Gastrocnemius medialis (tissue), 4 donors: ENCODE measurements at regions not wholly inside any gene's neighbourhood (a gene's known extent, or its start where the extent isn't known, plus 50 kb on each side); places are given as distances from the start of the nearest gene placed in this dataset.

Experiments
- ATAC-seq, 2 donors: fragments of 150-250 bp; one replicate each; pipeline ENCODE4 v1.9.1; 2016
- DNase-seq, 2 donors: peaks; one replicate each; pipeline ENCODE4 v3.0.0-alpha.2; 2019
- H3K27ac ChIP-seq, 4 donors: fragments of 200-600 bp; sonication (generic); 1 replicate in 1 of 4; 2 replicates in 3 of 4; pipeline ENCODE4 v1.5.1; 2016 to 2018; ENCODE audit warnings: mild to moderate bottlenecking in 2 of 4, moderate library complexity in 1 of 4
- H3K27me3 ChIP-seq, 3 donors: fragments of 200-600 bp; sonication (generic) in 2 of 3; 1 replicate in 1 of 3; 2 replicates in 2 of 3; pipeline versions ENCODE4 v1.5.1 to v1.6.0; 2016 to 2019; ENCODE audit warnings: mild to moderate bottlenecking in 1 of 3, moderate library complexity in 1 of 3
- H3K36me3 ChIP-seq, 2 donors: fragments of 200-600 bp; sonication (generic) in 1 of 2; one replicate each; pipeline ENCODE4 v1.5.1; 2017 to 2018
- H3K4me1 ChIP-seq, 2 donors: fragments of 200-600 bp; sonication (generic) in 1 of 2; one replicate each; pipeline ENCODE4 v1.5.1; 2016 to 2017; ENCODE audit warnings: mild to moderate bottlenecking in 2 of 2
- H3K4me3 ChIP-seq, 4 donors: fragments of 200-600 bp; sonication (generic) in 3 of 4; 1 replicate in 1 of 4; 2 replicates in 3 of 4; pipeline ENCODE4 v1.5.1; 2016 to 2019; ENCODE audit warnings: mild to moderate bottlenecking in 2 of 4
- H3K9me3 ChIP-seq, 3 donors: fragments of 200-600 bp; sonication (generic) in 2 of 3; 1 replicate in 1 of 3; 2 replicates in 2 of 3; pipeline ENCODE4 v1.5.1; 2016 to 2019
- CTCF ChIP-seq, 5 experiments: fragments of 450-650 bp in 3 of 5; fragments of 200-600 bp in 2 of 5; sonication (generic) in 2 of 5; IDR thresholded peaks in 4 of 5; conservative IDR thresholded peaks in 1 of 5; 1 replicate in 4 of 5; 2 replicates in 1 of 5; pipeline ENCODE4 v1.5.1; 2016 to 2019; ENCODE audit warnings: antibody characterized with exemption in 5 of 5, mild to moderate bottlenecking in 3 of 5, moderate library complexity in 3 of 5
- POLR2A ChIP-seq, 2 donors: fragments of 450-650 bp; IDR thresholded peaks; one replicate each; pipeline ENCODE4 v1.6.1; 2017; ENCODE audit warnings: antibody characterized with exemption in 2 of 2, mild to moderate bottlenecking in 2 of 2, moderate library complexity in 2 of 2
- in situ Hi-C, 4 donors: fragments of 200-750 bp; cut with MboI; loops; one replicate each; pipeline versions ENCODE4 v1.15.0 to v1.8.0; 2017; ENCODE audit warnings: low sequenced_read_pairs in 4 of 4
- intact Hi-C: fragments of 100-400 bp; cut with DNase I; formaldehyde crosslinking; loops from one replicate; pipeline ENCODE4 v1.15.1; 2023; ENCODE audit warnings: low total_unique reads

DNA sequence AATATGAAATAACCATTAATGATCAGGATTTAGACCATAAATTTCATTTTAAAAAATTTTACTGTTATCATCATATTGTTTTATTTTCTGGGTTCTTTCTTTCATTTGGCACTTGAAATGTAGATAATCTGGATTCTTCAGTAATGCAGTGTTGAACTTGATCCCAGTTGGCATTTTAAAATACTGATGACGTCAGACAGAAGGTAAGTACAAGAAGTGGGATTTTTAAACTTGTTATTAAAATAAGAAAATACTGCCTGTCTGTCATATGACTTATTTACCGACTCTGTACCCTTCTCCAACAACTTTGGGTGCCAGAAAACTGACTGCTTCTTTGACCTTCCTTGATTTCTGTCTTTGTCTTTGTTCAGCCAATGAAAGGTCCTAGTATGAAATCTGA lies 415.1 kb upstream of the NEGR1 start:
- Histone ChIP-seq H3K4me1 (no peaks in the 10 kb centered on the region), H3K9me3 (no peaks in the 10 kb centered on the region), H3K36me3 (no peaks in the 10 kb centered on the region), H3K4me3 (no peak overlapping the region), H3K27ac (no peak overlapping the region), H3K27me3 (no peaks in the 10 kb centered on the region)
- ATAC-seq (no peak), DNase-seq (no peak)
- in situ Hi-C loops (no loop called here), intact Hi-C loops (no loop called here)
- no peak for TF ChIP-seq CTCF (IDR thresholded peaks at IDR 0.05 in 4 of 5, conservative IDR thresholded peaks at IDR 0.05 in 1 of 5)
- no peak for TF ChIP-seq POLR2A (IDR thresholded peaks at IDR 0.05)

DNA sequence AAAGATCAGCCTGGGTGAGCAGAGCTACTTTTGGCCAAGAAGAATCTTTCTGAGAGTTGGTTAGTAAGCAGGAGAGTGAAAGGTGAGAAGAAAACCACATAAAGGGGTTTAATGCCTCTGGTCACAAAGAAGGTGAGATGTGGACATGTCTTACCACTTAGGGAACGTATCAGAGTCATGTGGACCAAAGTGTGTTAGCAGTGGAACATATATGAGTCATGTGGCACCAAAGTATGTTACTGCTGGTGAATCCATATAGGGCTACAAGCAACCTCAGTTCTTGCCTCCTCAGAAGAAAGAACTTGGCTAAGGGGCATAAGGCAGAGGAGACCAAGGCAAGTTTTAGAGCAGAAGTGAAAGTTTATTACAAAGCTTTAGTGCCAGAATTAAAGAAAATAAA lies 411.6 kb upstream of the NEGR1 start:
- no peak overlapping the region for H3K4me3 ChIP-seq
- no peaks in the 10 kb centered on the region for H3K4me1 ChIP-seq
- intact Hi-C loops (no loop called here), in situ Hi-C loops (no loop called here)
- DNase-seq (no peak), ATAC-seq (no peak)
- H3K36me3 ChIP-seq, result no peaks in the 10 kb centered on the region
- TF ChIP-seq CTCF (IDR thresholded peaks at IDR 0.05 in 4 of 5, conservative IDR thresholded peaks at IDR 0.05 in 1 of 5) (no peak), POLR2A (IDR thresholded peaks at IDR 0.05) (no peak)
- H3K27me3 ChIP-seq, result no peaks in the 10 kb centered on the region
- no peaks in the 10 kb centered on the region for H3K9me3 ChIP-seq
- no peak overlapping the region for H3K27ac ChIP-seq

DNA sequence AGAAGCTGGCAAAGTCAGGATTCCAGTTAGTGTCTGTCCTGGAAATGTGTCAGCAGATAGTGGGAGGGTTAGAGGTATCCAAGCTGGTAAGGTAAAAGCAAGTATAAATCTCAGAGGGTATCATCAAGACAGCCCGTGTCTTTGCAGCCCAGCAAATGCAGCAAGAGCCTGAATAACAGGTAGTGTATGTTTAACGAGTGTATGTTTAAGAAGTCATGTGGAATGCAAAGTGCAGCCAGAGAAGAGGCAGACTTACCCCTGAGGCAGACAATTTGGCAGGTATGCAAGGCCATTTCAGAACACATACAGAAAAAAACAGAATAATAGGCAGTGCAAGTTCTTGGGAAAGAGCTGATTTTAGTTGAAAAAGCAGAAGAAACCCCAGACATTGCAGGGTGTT lies 411.0 kb upstream of the NEGR1 start:
- intact Hi-C loops (no loop called here), in situ Hi-C loops (no loop called here)
- no peak for TF ChIP-seq CTCF (IDR thresholded peaks at IDR 0.05 in 4 of 5, conservative IDR thresholded peaks at IDR 0.05 in 1 of 5)
- no peak for TF ChIP-seq POLR2A (IDR thresholded peaks at IDR 0.05)
- ATAC-seq (no peak), DNase-seq (no peak)
- Histone ChIP-seq H3K4me3 (no peak overlapping the region), H3K27ac (no peak overlapping the region), H3K27me3 (no peaks in the 10 kb centered on the region), H3K9me3 (no peaks in the 10 kb centered on the region), H3K36me3 (no peaks in the 10 kb centered on the region), H3K4me1 (no peaks in the 10 kb centered on the region)

GRCh38 chr1:72690871-72691270 lies 408.5 kb upstream of the NEGR1 start:
- no peaks in the 10 kb centered on the region for H3K36me3 ChIP-seq
- in situ Hi-C loops, result no loop called here
- ATAC-seq, result no peak

More at GRCh38 chr1:72690871-72691270, 408.5 kb upstream of the NEGR1 start:
- H3K27ac ChIP-seq, result no peak overlapping the region
- no peak for TF ChIP-seq POLR2A (IDR thresholded peaks at IDR 0.05)
- TF ChIP-seq CTCF (IDR thresholded peaks at IDR 0.05 in 4 of 5, conservative IDR thresholded peaks at IDR 0.05 in 1 of 5), result no peak
- DNase-seq, result no peak
- no peaks in the 10 kb centered on the region for H3K9me3 ChIP-seq
- intact Hi-C loops, result no loop called here
- H3K27me3 ChIP-seq, result no peaks in the 10 kb centered on the region
- no peaks in the 10 kb centered on the region for H3K4me1 ChIP-seq
- H3K4me3 ChIP-seq, result no peak overlapping the region
